Activated B cell treated with CpG ODN at 0.5 μM for 24 hours (primary cell): ENCODE measurements at regions not wholly inside any gene's neighbourhood (a gene's known extent, or its start where the extent isn't known, plus 50 kb on each side); places are given as distances from the start of the nearest gene placed in this dataset.

Experiments
- ATAC-seq: fragments of 200-7000 bp; cut with Tn5 transposase; one replicate; pipeline ENCODE4 v1.10.0; 2021; ENCODE audit warnings: low read depth, mild to moderate bottlenecking, moderate library complexity
- CTCF ChIA-PET: fragments of 350-600 bp; sonication (Branson Sonifier 250); formaldehyde crosslinking; loops from one replicate; lab custom pipeline; 2021; ENCODE audit warnings: antibody characterized with exemption; lab: Charles Lee
- POLR2A ChIA-PET: fragments of 350-600 bp; sonication (Branson Sonifier 250); formaldehyde crosslinking; loops from one replicate; lab custom pipeline; 2021; ENCODE audit warnings: antibody characterized with exemption; lab: Charles Lee
- DNase-seq: peaks from one replicate; pipeline ENCODE4 v3.0.0; 2022
- H3K27ac Mint-ChIP-seq: one replicate; pipeline ENCODE4 v1.8.0; 2020; ENCODE audit warnings: mixed read lengths
- H3K27me3 Mint-ChIP-seq: one replicate; pipeline ENCODE4 v1.8.0; 2021; ENCODE audit warnings: mixed read lengths
- H3K36me3 Mint-ChIP-seq: one replicate; pipeline ENCODE4 v1.8.0; 2021; ENCODE audit warnings: low read depth, mixed read lengths
- H3K4me1 Mint-ChIP-seq: one replicate; pipeline ENCODE4 v1.8.0; 2021; ENCODE audit warnings: mixed read lengths
- H3K4me3 Mint-ChIP-seq: one replicate; pipeline ENCODE4 v1.8.0; 2020; ENCODE audit warnings: mild to moderate bottlenecking, mixed read lengths
- H3K9me3 Mint-ChIP-seq: one replicate; pipeline ENCODE4 v1.8.0; 2020; ENCODE audit warnings: mixed read lengths
- intact Hi-C: fragments of 100-400 bp; cut with micrococcal nuclease; formaldehyde crosslinking; loops from one replicate; pipeline ENCODE4 v1.15.1; 2024
- TF ChIP-seq, protein P1 (sequence below): fragments of 200-600 bp; IDR thresholded peaks from one replicate; pipeline ENCODE4 v1.8.0; 2022; ENCODE audit warnings: antibody characterized with exemption, mild to moderate bottlenecking

DNA sequence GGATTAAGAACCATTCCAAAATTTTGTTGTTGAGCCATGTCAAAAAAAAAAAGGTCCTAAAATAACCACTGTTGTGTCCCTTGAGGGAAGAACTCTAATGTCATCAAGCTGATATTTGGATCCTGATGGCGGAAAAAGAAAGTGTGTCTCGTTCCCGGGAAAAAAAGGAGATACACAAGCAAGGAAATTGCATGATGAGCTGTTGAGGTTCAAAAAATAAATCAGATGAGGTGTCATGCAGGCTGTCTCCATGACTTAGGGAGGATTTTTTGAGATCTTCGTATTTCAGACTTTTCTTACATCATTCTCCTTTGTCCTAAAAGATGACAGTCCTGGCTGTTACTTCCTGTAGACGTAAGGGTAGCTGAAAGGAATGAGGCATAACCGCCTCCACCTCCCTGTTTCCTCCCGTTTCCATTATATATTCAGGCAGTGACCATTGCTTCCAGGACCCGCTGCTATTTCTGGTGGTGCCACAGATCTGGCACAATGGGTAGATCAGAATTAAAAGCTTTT lies 117.3 kb upstream of the TNFAIP3 start:
- Mint-ChIP-seq H3K4me3 (no peak overlapping the region), H3K27ac (no peak overlapping the region), H3K36me3 (no peaks in the 10 kb centered on the region), H3K9me3 (no peaks in the 10 kb centered on the region), H3K4me1 (peaks cover 62% of the 10 kb centered on the region), H3K27me3 (no peaks in the 10 kb centered on the region)
- CTCF ChIA-PET = no interaction called here
- ATAC-seq (no peak), DNase-seq (no peak)
- intact Hi-C loops = loop anchor here (5.0 kb wide), 1 partner anchor 37 kb away; no protein-coding TSS in a partner anchor
- TF ChIP-seq, protein P1, sequence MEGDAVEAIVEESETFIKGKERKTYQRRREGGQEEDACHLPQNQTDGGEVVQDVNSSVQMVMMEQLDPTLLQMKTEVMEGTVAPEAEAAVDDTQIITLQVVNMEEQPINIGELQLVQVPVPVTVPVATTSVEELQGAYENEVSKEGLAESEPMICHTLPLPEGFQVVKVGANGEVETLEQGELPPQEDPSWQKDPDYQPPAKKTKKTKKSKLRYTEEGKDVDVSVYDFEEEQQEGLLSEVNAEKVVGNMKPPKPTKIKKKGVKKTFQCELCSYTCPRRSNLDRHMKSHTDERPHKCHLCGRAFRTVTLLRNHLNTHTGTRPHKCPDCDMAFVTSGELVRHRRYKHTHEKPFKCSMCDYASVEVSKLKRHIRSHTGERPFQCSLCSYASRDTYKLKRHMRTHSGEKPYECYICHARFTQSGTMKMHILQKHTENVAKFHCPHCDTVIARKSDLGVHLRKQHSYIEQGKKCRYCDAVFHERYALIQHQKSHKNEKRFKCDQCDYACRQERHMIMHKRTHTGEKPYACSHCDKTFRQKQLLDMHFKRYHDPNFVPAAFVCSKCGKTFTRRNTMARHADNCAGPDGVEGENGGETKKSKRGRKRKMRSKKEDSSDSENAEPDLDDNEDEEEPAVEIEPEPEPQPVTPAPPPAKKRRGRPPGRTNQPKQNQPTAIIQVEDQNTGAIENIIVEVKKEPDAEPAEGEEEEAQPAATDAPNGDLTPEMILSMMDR = no peak
- POLR2A ChIA-PET = interaction anchor here (0.6 to 0.9 kb wide), 2 partner anchors 12 to 41 kb away, joined by 3 read pairs; no protein-coding TSS in a partner anchor

DNA sequence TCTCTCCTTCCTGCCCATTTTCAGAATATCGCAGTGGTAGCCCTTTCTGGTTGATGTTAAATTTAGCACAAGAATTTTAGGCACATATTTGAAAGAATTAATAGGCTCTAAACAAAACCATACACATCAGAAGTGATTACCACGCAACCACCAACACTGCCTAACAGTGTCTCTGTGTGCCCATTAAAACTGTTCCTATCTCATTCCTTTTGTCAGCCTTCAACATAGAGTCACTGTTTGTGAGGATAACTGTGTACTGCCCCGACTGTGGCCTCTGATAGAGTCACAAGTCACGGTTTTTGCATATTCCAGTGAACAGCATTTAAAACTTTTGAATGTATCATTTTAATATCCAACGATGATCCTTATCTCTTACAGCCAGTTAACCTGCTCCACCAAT lies 116.8 kb upstream of the TNFAIP3 start:
- Mint-ChIP-seq H3K27ac (no peak overlapping the region), H3K4me3 (no peak overlapping the region), H3K4me1 (peaks cover 62% of the 10 kb centered on the region), H3K36me3 (no peaks in the 10 kb centered on the region), H3K9me3 (no peaks in the 10 kb centered on the region), H3K27me3 (no peaks in the 10 kb centered on the region)
- POLR2A ChIA-PET = interaction anchor here (0.6 to 0.9 kb wide), 3 partner anchors 11 to 158 kb away, joined by 3 read pairs; no protein-coding TSS in a partner anchor
- intact Hi-C loops = no loop called here
- no peak for DNase-seq
- TF ChIP-seq, protein P1 = no peak
- no peak for ATAC-seq
- CTCF ChIA-PET = no interaction called here

DNA sequence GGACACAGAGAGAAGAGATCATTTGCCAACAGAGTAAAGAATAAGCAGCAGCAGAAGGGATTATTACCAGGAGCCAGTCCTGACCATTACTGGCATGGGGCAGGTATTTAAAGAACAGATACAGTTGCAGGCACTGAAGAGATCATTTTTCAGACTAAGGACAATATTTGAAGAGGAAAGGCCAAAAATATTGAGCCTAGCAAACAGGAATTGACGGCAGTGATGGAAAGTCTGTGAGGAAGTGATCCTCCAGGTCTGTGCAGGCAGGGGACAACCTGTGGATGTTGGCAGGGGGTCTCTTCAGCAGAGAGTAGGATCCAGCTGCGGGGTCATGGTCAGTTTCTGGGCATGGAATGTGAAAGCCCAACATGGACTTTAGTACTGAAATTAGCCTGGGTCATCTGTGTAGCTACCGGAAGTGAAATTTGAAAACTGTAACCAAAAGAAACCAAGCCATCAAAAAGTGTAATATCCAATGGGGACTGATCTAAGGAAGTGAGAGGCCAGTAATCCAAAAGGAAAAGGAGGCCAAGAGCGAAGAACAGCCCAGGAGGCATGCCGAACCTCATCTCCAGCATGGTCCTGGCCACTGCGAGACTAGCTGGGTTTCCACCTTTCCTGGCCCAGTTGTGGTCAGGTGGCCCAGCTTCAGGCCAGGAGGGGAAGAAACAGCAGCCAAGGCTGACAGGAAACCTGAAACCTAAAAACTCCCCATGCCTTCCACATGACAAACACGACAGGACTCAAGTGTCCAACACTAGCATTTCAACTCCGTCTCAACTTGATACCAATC lies 115.1 kb upstream of the TNFAIP3 start:
- DNase-seq = no peak
- intact Hi-C loops = no loop called here

DNA sequence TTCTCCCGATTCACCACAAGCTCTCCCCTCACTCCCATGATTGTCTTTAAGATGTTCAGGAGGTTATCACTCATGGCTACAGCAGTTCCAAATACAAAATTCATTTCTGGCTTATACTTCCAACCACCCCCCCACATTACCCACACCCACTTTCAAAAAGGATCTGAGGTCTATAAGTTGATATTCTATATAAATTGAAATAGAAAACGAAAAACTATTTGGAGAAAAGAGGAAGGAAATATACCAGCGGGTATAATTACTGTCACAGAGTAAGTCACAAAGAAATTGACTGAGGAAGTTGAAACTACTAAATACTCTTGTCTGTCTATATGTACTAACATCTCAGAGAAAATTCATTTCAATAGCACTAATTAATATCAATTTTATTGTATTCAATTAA lies 112.7 kb upstream of the TNFAIP3 start:
- Mint-ChIP-seq H3K27ac (peak overlapping the region; percentile 78), H3K4me1 (peaks cover 43% of the 10 kb centered on the region)
- ATAC-seq = peak; percentile 76

More for the DNA sequence above, 115.1 kb upstream of the TNFAIP3 start:
- TF ChIP-seq, protein P1 = no peak
- ChIA-PET CTCF (no interaction called here), POLR2A (interaction anchor here (0.5 kb wide), 1 partner anchor 113 kb away, joined by 3 read pairs; no protein-coding TSS in a partner anchor)
- H3K4me3 Mint-ChIP-seq = no peak overlapping the region
- peaks cover 56% of the 10 kb centered on the region for H3K4me1 Mint-ChIP-seq
- no peak for ATAC-seq
- H3K9me3 Mint-ChIP-seq = no peaks in the 10 kb centered on the region
- H3K27ac Mint-ChIP-seq = no peak overlapping the region
- no peaks in the 10 kb centered on the region for H3K36me3 Mint-ChIP-seq
- H3K27me3 Mint-ChIP-seq = no peaks in the 10 kb centered on the region

More for the DNA sequence above, 112.7 kb upstream of the TNFAIP3 start:
- intact Hi-C loops = loop anchor here (1.0 to 2.0 kb wide), 2 partner anchors 8 to 14 kb away; no protein-coding TSS in a partner anchor
- peak overlapping the region; percentile 39 for H3K4me3 Mint-ChIP-seq
- no peaks in the 10 kb centered on the region for H3K27me3 Mint-ChIP-seq
- ChIA-PET CTCF (no interaction called here), POLR2A (interaction anchor here (0.6 to 1.7 kb wide), 2 partner anchors 112 to 1621 kb away, joined by 3 to 4 read pairs; partner anchors contain the start of gene TNFAIP3)
- no peaks in the 10 kb centered on the region for H3K9me3 Mint-ChIP-seq
- TF ChIP-seq, protein P1 = no peak
- H3K36me3 Mint-ChIP-seq = no peaks in the 10 kb centered on the region
- no peak for DNase-seq
